DND-41 (cell line): ENCODE measurements at regions not wholly inside any gene's neighbourhood (a gene's known extent, or its start where the extent isn't known, plus 50 kb on each side); places are given as distances from the start of the nearest gene placed in this dataset.

Experiments
- ATAC-seq: fragments of 200-7000 bp; cut with Tn5 transposase; 3 replicates; pipeline ENCODE4 v1.9.1; 2021; ENCODE audit warnings: low read depth; ENCODE audit not compliant: insufficient read depth
- DNase-seq: peaks from one replicate; pipeline ENCODE4 v3.0.0-alpha.2; 2020
- H2AFZ ChIP-seq: 2 replicates; pipeline ENCODE4 v1.6.0; 2012; ENCODE audit warnings: low read depth, low read length
- H3K27ac ChIP-seq: 2 replicates; pipeline ENCODE4 v1.5.1; 2012; ENCODE audit warnings: low read length, inconsistent platforms
- H3K27me3 ChIP-seq: fragments of 200-600 bp; sonication (generic); 2 replicates; pipeline ENCODE4 v1.6.0; 2012; ENCODE audit warnings: low read length, mild to moderate bottlenecking, inconsistent platforms; ENCODE audit not compliant: insufficient read depth, poor library complexity
- H3K36me3 ChIP-seq: 2 replicates; pipeline ENCODE4 v1.5.1; 2012; ENCODE audit warnings: low read length, inconsistent platforms; ENCODE audit not compliant: insufficient read depth
- H3K4me1 ChIP-seq: 2 replicates; pipeline ENCODE4 v1.5.1; 2012; ENCODE audit warnings: mild to moderate bottlenecking, low read length; ENCODE audit not compliant: insufficient read depth
- H3K4me2 ChIP-seq: 2 replicates; pipeline ENCODE4 v1.6.0; 2012; ENCODE audit warnings: mild to moderate bottlenecking, moderate library complexity, low read length, inconsistent platforms; ENCODE audit not compliant: insufficient read depth
- H3K4me3 ChIP-seq, 2 experiments: fragments of 200-600 bp in 1 of 2; shearing (Covaris generic) in 1 of 2; 2 replicates each; pipeline ENCODE4 v1.5.1; 2012 to 2016; ENCODE audit warnings: inconsistent platforms in 2 of 2, low read length in 2 of 2, mild to moderate bottlenecking in 2 of 2, low read depth in 1 of 2, moderate library complexity in 1 of 2
- H3K79me2 ChIP-seq: 2 replicates; pipeline ENCODE4 v1.6.0; 2012; ENCODE audit warnings: low read length, inconsistent platforms; ENCODE audit not compliant: insufficient read depth
- H3K9ac ChIP-seq: 2 replicates; pipeline ENCODE4 v1.6.0; 2012; ENCODE audit warnings: low read depth, mild to moderate bottlenecking, inconsistent platforms, low read length, moderate library complexity
- H3K9me3 ChIP-seq: 2 replicates; pipeline ENCODE4 v1.5.1; 2012; ENCODE audit warnings: low read length, moderate library complexity, mild to moderate bottlenecking, inconsistent platforms; ENCODE audit not compliant: insufficient read depth, severe bottlenecking
- H4K20me1 ChIP-seq: 2 replicates; pipeline ENCODE4 v1.6.0; 2012; ENCODE audit warnings: low read length; ENCODE audit not compliant: insufficient read depth
- EZH2 ChIP-seq: IDR thresholded peaks from 3 replicates; pipeline ENCODE4 v1.6.1; 2012; ENCODE audit warnings: borderline replicate concordance, low read depth, mild to moderate bottlenecking, moderate library complexity, low read length, inconsistent platforms; ENCODE audit not compliant: severe bottlenecking
- TF ChIP-seq, protein P1 (sequence below): IDR thresholded peaks from 2 replicates; pipeline ENCODE4 v1.5.1; 2012; ENCODE audit warnings: borderline replicate concordance, low read length, moderate library complexity, mild to moderate bottlenecking; ENCODE audit not compliant: poor library complexity, severe bottlenecking; ENCODE audit errors: extremely low read depth

DNA sequence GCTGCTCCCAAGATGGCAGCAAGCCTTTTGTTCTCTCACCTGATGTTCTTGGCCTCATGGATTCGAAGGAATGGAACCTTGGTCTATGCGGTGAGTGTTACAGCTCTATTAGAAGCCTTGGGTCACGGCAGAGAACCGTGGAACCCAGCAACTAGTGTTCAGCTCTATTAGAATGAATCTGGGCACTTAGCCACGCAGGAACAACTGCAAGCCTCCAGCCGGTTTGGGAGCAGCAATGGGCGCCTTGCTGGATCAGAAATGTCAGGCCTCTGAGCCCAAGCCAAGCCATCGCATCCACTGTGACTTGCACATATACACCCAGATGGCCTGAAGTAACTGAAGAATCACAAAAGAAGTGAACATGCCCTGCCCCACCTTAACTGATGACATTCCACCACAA lies 1100.7 kb upstream of the PRR20A start:
- Histone ChIP-seq H3K36me3 (no peaks in the 10 kb centered on the region), H3K27me3 (no peaks in the 10 kb centered on the region), H3K4me2 (no peak overlapping the region), H3K4me1 (no peaks in the 10 kb centered on the region), H3K27ac (no peak overlapping the region), H2AFZ (no peak overlapping the region), H4K20me1 (no peaks in the 10 kb centered on the region), H3K4me3 (no peak overlapping the region), H3K9me3 (no peaks in the 10 kb centered on the region), H3K9ac (no peak overlapping the region), H3K79me2 (no peaks in the 10 kb centered on the region)
- ATAC-seq (no peak), DNase-seq (no peak)
- TF ChIP-seq, protein P1, sequence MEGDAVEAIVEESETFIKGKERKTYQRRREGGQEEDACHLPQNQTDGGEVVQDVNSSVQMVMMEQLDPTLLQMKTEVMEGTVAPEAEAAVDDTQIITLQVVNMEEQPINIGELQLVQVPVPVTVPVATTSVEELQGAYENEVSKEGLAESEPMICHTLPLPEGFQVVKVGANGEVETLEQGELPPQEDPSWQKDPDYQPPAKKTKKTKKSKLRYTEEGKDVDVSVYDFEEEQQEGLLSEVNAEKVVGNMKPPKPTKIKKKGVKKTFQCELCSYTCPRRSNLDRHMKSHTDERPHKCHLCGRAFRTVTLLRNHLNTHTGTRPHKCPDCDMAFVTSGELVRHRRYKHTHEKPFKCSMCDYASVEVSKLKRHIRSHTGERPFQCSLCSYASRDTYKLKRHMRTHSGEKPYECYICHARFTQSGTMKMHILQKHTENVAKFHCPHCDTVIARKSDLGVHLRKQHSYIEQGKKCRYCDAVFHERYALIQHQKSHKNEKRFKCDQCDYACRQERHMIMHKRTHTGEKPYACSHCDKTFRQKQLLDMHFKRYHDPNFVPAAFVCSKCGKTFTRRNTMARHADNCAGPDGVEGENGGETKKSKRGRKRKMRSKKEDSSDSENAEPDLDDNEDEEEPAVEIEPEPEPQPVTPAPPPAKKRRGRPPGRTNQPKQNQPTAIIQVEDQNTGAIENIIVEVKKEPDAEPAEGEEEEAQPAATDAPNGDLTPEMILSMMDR = no peak
- TF ChIP-seq EZH2 = no peak

DNA sequence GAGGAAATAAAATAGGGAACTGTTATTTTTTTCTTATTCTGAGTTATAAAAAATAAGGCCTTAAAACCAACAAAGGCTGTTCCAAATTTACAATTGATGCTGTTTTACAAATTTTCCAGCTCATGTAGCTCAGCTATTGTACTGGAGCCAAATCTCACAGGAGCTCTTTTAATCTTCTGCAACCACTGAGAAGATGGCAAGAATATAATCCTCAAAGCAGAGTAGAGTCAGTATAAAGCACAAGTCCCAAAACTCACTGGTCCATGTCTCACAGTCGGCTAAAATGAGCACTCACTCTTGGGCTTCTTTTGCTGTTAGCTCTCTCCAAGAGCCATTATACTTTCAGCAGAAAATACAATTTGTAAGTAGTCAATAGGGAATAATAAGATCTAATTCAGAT lies 1074.4 kb upstream of the PRR20A start:
- no peak overlapping the region for H2AFZ ChIP-seq
- TF ChIP-seq, protein P1 = no peak
- TF ChIP-seq EZH2 = no peak
- H3K79me2 ChIP-seq = no peaks in the 10 kb centered on the region
- DNase-seq = no peak
- ATAC-seq = no peak
- H3K4me2 ChIP-seq = no peak overlapping the region
- no peaks in the 10 kb centered on the region for H3K4me1 ChIP-seq
- no peak overlapping the region for H3K4me3 ChIP-seq
- H3K9ac ChIP-seq = no peak overlapping the region
- H3K9me3 ChIP-seq = no peaks in the 10 kb centered on the region
- H3K27ac ChIP-seq = no peak overlapping the region
- H3K27me3 ChIP-seq = no peaks in the 10 kb centered on the region
- no peaks in the 10 kb centered on the region for H3K36me3 ChIP-seq
- H4K20me1 ChIP-seq = no peaks in the 10 kb centered on the region

DNA sequence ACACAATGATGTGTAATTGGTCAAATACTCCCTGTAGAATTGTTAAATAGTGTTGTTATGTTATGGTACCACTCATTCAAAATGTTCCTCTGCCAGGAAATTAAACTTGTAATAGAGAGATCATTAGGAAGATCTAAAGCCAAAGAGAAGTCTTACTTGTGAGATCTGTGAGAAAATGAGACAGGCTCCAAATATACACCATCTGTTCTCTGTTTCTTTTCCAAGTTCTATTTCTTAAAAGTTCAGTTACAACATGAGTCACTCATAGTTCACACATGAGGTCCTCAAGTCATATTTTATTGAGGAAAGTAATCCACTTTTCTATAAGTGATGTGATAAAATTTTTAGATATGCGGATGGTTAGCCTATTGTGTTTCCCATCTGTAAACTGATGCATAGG lies 1038.1 kb upstream of the PRR20A start:
- H3K4me1 ChIP-seq = no peaks in the 10 kb centered on the region
- no peak for DNase-seq
- H3K4me2 ChIP-seq = no peak overlapping the region

More for the DNA sequence above, 1038.1 kb upstream of the PRR20A start:
- Histone ChIP-seq H3K4me3 (no peak overlapping the region), H2AFZ (no peak overlapping the region), H3K36me3 (no peaks in the 10 kb centered on the region), H3K27ac (no peak overlapping the region), H3K9ac (no peak overlapping the region), H3K9me3 (no peaks in the 10 kb centered on the region), H3K79me2 (no peaks in the 10 kb centered on the region), H3K27me3 (no peaks in the 10 kb centered on the region), H4K20me1 (no peaks in the 10 kb centered on the region)
- no peak for ATAC-seq
- TF ChIP-seq, protein P1 = no peak
- no peak for TF ChIP-seq EZH2
